Right lobe of liver (tissue), 6 donors: ENCODE measurements at regions not wholly inside any gene's neighbourhood (a gene's known extent, or its start where the extent isn't known, plus 50 kb on each side); places are given as distances from the start of the nearest gene placed in this dataset.
A peak's percentile ranks its signal among the peaks of the same experiment; 100 is the strongest.

Source experiments
- ATAC-seq, 4 donors: fragments of 200-7000 bp; cut with Tn5 transposase; one replicate each; pipeline ENCODE4 v1.9.1; 2020; ENCODE audit warnings: mild to moderate bottlenecking in 4 of 4, moderate library complexity in 4 of 4
- DNase-seq, 3 donors: peaks; one replicate each; pipeline ENCODE4 v3.0.0-alpha.2; 2020
- H3K27ac ChIP-seq, 3 donors: fragments of 200-600 bp; one replicate each; pipeline ENCODE4 v1.8.0; 2022
- H3K27me3 ChIP-seq, 2 donors: fragments of 200-600 bp; one replicate each; pipeline ENCODE4 v1.8.0; 2022
- H3K36me3 ChIP-seq, 4 donors: fragments of 200-600 bp; sonication (generic) in 1 of 4; one replicate each; pipeline versions ENCODE4 v1.5.1 to v1.8.0; 2017 to 2022; ENCODE audit warnings: control low read depth in 1 of 4
- H3K4me1 ChIP-seq, 4 donors: fragments of 200-600 bp; sonication (generic) in 1 of 4; one replicate each; pipeline versions ENCODE4 v1.5.1 to v1.8.0; 2017 to 2022; ENCODE audit warnings: control low read depth in 1 of 4
- H3K4me3 ChIP-seq, 3 donors: fragments of 200-600 bp; one replicate each; pipeline ENCODE4 v1.8.0; 2022
- H3K9me3 ChIP-seq, 4 donors: fragments of 200-600 bp; sonication (generic) in 1 of 4; one replicate each; pipeline versions ENCODE4 v1.5.1 to v1.8.0; 2017 to 2022; ENCODE audit warnings: control low read depth in 1 of 4
- CTCF ChIP-seq, 4 donors: fragments of 200-600 bp in 3 of 4; fragments of 450-650 bp in 1 of 4; IDR thresholded peaks; one replicate each; pipeline versions ENCODE4 v1.5.1 to v1.8.0; 2016 to 2022; ENCODE audit warnings: antibody characterized with exemption in 4 of 4, mild to moderate bottlenecking in 2 of 4
- POLR2A ChIP-seq: fragments of 450-650 bp; IDR thresholded peaks from one replicate; pipeline ENCODE4 v1.6.1; 2017; ENCODE audit warnings: antibody characterized with exemption, mild to moderate bottlenecking
- WGBS: methylation state at CpG from one replicate; pipeline ENCODE4 v1.1.6; 2018; ENCODE audit warnings: low coverage, low lambda C conversion rate; ENCODE audit not compliant: insufficient coverage; ENCODE audit errors: missing lambda C conversion rate; 5-methylcytosine and 5-hydroxymethylcytosine counted together
- intact Hi-C, 2 donors: fragments of 100-400 bp; cut with DNase I; formaldehyde crosslinking; loops; one replicate each; pipeline versions ENCODE4 v1.11.2 to v1.14.1; 2022
- donor health status: DM: no; HTN: yes; CAD: no.
- donor health status: DM: no; HTN: no; CAD: no.
- donor health status: DM: no; HTN: no; CAD: no.
- donor health status: DM: no; HTN: yes; CAD: no.
- donor health status: DM: no; HTN: yes; CAD: no.

DNA sequence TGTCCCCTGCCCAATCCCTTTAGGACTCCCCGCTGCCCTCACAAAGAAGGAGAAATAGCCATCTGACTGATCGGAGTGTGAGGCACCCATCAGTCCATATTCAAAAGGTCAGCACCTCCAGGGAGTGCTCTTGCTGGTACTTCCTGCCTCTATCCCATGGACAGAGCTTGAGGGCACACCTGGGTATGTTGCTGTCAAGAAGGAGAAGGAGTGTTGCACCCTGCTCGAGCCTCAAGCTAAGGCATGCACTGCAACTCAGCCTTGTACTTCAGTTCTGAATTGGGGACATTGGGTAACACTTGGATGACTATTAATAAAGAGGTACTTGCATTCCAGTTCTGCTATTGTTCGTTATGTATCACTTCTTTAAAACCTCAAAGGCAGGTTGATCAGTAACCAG, 190.3 kb upstream of the ZC3H12A start:
- ATAC-seq (no peak), DNase-seq (no peak)
- no peak for TF ChIP-seq POLR2A
- no peak for TF ChIP-seq CTCF (IDR thresholded peaks at IDR 0.05)
- intact Hi-C loops: no loop called here
- Histone ChIP-seq H3K4me3 (no peak overlapping the region), H3K36me3 (no peaks in the 10 kb centered on the region), H3K27ac (no peak overlapping the region), H3K27me3 (no peaks in the 10 kb centered on the region), H3K4me1 (no peaks in the 10 kb centered on the region), H3K9me3 (no peaks in the 10 kb centered on the region)
- WGBS: 11% methylated on average over 2 of the region's 4 CpGs

DNA sequence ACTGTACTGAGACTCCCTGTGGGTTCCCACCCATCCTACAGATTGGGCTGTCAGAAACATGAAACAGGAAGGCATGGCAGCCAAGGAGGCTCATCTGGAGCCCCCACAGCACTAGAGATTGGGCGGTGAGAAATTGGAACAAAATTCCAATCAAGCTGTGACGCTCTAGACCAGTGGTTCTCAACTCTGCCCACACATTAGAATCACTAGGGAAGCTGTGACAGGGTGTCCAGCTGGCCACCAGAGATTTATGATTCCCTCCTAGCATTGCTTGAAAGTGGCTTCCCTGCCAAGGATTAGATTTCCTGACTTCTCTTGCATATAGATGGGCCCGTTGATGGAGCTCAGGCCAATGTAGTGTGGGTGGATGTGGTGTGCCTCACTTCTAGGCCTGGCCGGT, 187.5 kb upstream of the ZC3H12A start:
- DNase-seq (no peak), ATAC-seq (no peak)
- intact Hi-C loops: no loop called here
- H3K27me3 ChIP-seq: no peaks in the 10 kb centered on the region
- no peak for TF ChIP-seq CTCF (IDR thresholded peaks at IDR 0.05)
- no peak for TF ChIP-seq POLR2A
- no peaks in the 10 kb centered on the region for H3K9me3 ChIP-seq
- no peaks in the 10 kb centered on the region for H3K4me1 ChIP-seq
- whole genome bisulfite sequencing: 90% methylated on average over 2 of the region's 4 CpGs
- no peak overlapping the region for H3K4me3 ChIP-seq
- H3K36me3 ChIP-seq: no peaks in the 10 kb centered on the region
- no peak overlapping the region for H3K27ac ChIP-seq

DNA sequence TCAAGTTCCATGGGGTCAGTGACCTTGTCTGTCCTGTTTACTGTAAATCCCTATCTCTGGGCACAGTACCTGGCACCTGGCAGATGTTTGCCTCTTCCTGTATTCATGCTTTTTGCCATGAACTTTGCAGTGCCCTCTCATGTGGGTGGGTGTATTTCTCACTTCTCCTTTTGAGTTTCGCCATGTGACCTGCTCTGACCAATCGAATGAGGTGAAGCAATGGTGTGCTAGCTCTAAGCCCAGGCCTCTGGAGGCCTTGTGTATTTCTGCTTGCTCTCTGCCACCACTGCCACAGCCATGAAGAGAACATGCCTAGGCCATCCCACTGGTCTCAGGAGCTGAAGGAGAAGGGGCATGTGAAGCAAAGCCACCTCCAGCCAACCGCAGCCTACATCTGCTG, 185.5 kb upstream of the ZC3H12A start:
- no peak for DNase-seq
- no peak for TF ChIP-seq CTCF (IDR thresholded peaks at IDR 0.05)
- TF ChIP-seq POLR2A: no peak
- WGBS: 85% methylated on average over 3 of the region's 3 CpGs

DNA sequence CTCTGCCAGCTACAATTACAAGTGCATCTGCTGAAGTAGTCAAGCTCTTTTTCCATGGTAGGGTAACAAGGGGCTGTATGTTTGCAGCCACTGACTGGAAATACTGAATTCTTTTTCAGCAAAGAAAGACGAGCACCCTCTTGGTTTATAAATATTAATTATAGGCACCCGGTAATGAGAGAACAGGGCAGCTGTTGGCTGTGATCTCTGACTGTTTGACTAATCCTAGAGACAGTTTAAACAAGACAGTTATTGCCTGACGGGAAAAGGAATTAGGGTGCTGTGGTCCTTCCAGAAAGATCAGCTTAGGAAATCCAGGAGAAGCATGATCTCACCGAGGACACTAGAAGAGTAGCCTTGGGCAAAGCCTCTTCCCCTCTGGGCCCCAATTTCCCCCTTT, 183.7 kb upstream of the ZC3H12A start:
- 35% methylated on average over 4 of the region's 4 CpGs for WGBS
- ATAC-seq: no peak

More for the DNA sequence above, 185.5 kb upstream of the ZC3H12A start:
- H3K27ac ChIP-seq: no peak overlapping the region
- intact Hi-C loops: no loop called here
- H3K4me1 ChIP-seq: no peaks in the 10 kb centered on the region
- no peaks in the 10 kb centered on the region for H3K36me3 ChIP-seq
- H3K27me3 ChIP-seq: no peaks in the 10 kb centered on the region
- no peak overlapping the region for H3K4me3 ChIP-seq
- H3K9me3 ChIP-seq: no peaks in the 10 kb centered on the region
- ATAC-seq: peak in 1 of 4 donors; percentile 48

More for the DNA sequence above, 183.7 kb upstream of the ZC3H12A start:
- no peaks in the 10 kb centered on the region for H3K27me3 ChIP-seq
- no peaks in the 10 kb centered on the region for H3K36me3 ChIP-seq
- H3K27ac ChIP-seq: no peak overlapping the region
- intact Hi-C loops: no loop called here
- no peaks in the 10 kb centered on the region for H3K4me1 ChIP-seq
- no peak for DNase-seq
- H3K4me3 ChIP-seq: no peak overlapping the region
- H3K9me3 ChIP-seq: no peaks in the 10 kb centered on the region
- no peak for TF ChIP-seq CTCF (IDR thresholded peaks at IDR 0.05)
